ENCODE measurements at regions not wholly inside any gene's neighbourhood (a gene's known extent, or its start where the extent isn't known, plus 50 kb on each side); places are given as distances from the start of the nearest gene placed in this dataset.
A peak's percentile ranks its signal among the peaks of the same experiment; 100 is the strongest.
"Not testable (repeated sequence)": the region's sequence is repeated elsewhere in the genome, so short reads cannot be mapped to it uniquely, and the experiment has no call there.

GRCh38 chr2:238763471-238763995 lies 84.4 kb upstream of the TWIST2 start:
- DNase-seq: no peak

- DNase-seq: no peak
Observed at GRCh38 chr2:238765590-238765989, 82.3 kb upstream of the TWIST2 start.

GRCh38 chr2:238771218-238771617 lies 76.7 kb upstream of the TWIST2 start:
- peak; percentile 24 for DNase-seq

- no peak for DNase-seq
Observed at GRCh38 chr2:238771639-238772038, 76.2 kb upstream of the TWIST2 start.

GRCh38 chr2:238772635-238773297 lies 75.1 kb upstream of the TWIST2 start:
- DNase-seq: no peak

GRCh38 chr2:238773472-238773871 lies 74.4 kb upstream of the TWIST2 start:
- DNase-seq: no peak

GRCh38 chr2:238774071-238774470 lies 73.8 kb upstream of the TWIST2 start:
- DNase-seq: no peak

GRCh38 chr2:238774980-238775509 lies 72.8 kb upstream of the TWIST2 start:
- DNase-seq: no peak

GRCh38 chr2:238775591-238775990 lies 72.3 kb upstream of the TWIST2 start:
- DNase-seq: no peak

- no peak for DNase-seq
Observed at GRCh38 chr2:238776003-238776760, 71.7 kb upstream of the TWIST2 start.

GRCh38 chr2:238776761-238777046 lies 71.2 kb upstream of the TWIST2 start:
- DNase-seq: not testable (repeated sequence)

GRCh38 chr2:238777369-238778067 lies 70.4 kb upstream of the TWIST2 start:
- DNase-seq: no peak

- peak; percentile 82 for DNase-seq
Observed at GRCh38 chr2:238784671-238785527, 63.0 kb upstream of the TWIST2 start.

GRCh38 chr2:238785528-238785860 lies 62.4 kb upstream of the TWIST2 start:
- DNase-seq: no peak

- peak; percentile 40 for DNase-seq
Observed at GRCh38 chr2:238786379-238786778, 61.5 kb upstream of the TWIST2 start.

GRCh38 chr2:238786792-238787490 lies 60.9 kb upstream of the TWIST2 start:
- peak; percentile 59 for DNase-seq

- DNase-seq: peak; percentile 44
Observed at GRCh38 chr2:238787501-238787900, 60.4 kb upstream of the TWIST2 start.

- DNase-seq: peak; percentile 40
Observed at GRCh38 chr2:238789317-238789806, 58.5 kb upstream of the TWIST2 start.

- DNase-seq: peak; percentile 91
Observed at GRCh38 chr2:238790126-238790832, 57.6 kb upstream of the TWIST2 start.

GRCh38 chr2:238790833-238791230 lies 57.1 kb upstream of the TWIST2 start:
- peak; percentile 73 for DNase-seq

GRCh38 chr2:238791354-238791753 lies 56.5 kb upstream of the TWIST2 start:
- DNase-seq: peak; percentile 12

Data from fibroblast of skin of abdomen (primary cell).